Activated CD8-positive, alpha-beta memory T cell treated with anti-CD3 and anti-CD28 coated beads, Interleukin-2, amount 50 U/mL, for 24 hours (primary cell): ENCODE measurements at regions not wholly inside any gene's neighbourhood (a gene's known extent, or its start where the extent isn't known, plus 50 kb on each side); places are given as distances from the start of the nearest gene placed in this dataset.
A peak's percentile ranks its signal among the peaks of the same experiment; 100 is the strongest.

Experiments
- DNase-seq: peaks from one replicate; pipeline ENCODE4 v3.0.0-alpha.2; 2020; ENCODE audit errors: extremely low read depth

DNA sequence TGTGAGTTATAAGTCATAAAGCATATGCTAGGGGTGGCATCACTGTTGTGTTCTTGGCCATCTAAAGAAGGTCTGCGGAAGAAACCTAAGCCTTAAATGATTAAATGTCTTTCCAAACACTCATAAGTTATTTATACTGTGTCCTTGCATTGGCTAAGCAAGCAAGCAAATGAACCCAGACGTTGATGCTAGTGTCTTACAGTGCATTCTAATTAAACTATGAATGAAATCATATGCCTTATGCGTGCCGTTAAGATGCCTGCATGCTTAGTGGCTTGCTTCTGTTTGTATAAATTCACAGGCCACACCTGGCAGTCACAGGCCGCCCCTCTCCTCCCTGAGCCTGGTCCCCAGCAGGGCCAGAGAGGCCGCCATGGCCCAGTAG is 49.9 kb downstream of the RIN2 start:
- DNase-seq: no peak

DNA sequence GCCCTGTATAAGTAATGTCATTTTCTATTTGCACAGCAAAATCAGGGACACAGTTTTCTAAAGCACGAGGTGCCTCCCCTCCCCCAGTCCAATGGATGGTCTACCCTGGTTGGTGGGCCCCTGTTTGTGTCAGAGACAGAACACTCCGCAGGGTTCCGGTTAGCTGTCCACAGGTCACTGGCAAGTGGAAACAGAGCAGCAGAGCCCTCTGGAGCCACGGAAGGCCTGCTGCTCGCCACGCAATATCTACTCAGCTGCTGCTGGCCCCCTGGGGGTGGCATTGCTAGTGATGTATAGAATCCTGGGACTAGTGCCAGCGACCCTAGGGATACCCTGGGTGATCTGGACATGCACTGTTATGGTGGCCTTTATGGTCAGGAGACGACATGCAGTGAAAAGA is 50.4 kb downstream of the RIN2 start:
- no peak for DNase-seq

DNA sequence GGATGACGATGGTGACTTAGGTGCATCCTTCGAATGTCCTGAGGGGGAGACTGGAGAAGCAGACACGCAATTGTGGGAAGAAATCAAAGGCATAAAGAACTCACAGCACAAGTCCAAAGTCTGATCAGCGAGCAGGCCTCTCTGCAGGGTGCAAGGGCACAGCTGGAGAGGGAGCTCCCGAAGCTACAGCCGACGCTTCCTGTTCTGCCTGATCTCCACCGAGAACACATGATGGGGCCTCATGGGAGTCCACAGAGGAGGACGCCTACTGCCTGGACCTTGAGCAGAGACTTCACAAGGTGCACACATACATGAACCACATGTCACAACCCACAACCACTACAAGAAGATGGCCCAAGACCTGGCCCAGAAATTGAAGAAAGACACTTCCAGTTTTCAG is 51.4 kb downstream of the RIN2 start:
- no peak for DNase-seq

DNA sequence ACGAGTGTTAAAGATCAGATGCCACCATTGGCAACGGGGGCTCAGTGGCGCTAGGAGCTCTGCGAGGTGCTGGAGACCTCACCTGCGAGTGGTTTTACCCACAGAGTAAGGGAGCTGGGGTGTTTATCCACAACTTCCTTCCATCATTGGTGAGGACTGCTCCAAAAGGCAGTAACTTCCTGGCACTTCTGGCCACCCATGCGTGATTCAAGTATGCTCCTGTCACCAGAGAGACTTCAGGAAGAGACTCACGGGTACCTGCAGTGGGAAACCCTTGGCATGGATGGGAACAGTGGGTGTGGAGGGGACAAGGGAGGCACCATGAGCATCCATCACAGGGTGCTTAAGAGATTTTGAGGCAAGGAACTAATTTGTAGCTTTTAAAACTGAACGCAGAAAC is 53.2 kb downstream of the RIN2 start:
- no peak for DNase-seq

DNA sequence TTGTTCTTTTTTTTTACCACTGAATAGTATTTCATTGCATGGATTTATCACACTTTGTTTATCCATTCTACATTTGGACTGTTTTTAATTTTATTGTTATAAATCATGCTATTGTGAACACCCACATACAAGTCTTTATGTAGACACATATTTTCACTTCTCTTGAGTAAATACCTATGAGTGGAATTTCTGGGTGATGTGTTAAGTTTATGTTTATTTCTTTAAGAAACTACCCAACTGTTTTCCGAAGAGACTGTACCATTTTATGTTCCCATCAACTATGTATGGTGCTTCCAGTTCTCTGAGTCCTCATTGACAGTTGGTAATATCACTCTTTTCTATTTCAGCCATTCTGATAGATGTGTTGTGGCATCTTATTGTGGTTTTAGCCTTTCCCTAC is 54.0 kb downstream of the RIN2 start:
- DNase-seq: no peak

DNA sequence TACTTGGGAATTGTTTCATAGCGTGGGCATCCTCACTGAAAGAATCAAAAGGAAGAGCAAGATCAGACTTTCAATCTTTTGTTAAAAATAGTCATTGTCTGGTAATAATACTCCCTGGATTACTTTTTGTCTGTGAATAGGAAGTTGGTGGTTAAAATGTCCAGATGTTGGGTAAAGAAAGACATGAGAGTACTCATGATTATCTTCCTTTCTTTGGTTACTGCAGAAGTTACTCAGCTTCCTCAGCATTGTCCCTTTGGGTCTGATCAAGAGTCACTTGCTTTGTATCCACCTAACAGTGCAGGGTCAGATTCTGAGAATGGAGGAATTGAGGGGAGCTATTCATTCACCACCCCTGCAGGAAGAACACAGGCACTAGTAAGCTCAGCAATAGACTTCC is 54.6 kb downstream of the RIN2 start:
- DNase-seq: no peak

DNA sequence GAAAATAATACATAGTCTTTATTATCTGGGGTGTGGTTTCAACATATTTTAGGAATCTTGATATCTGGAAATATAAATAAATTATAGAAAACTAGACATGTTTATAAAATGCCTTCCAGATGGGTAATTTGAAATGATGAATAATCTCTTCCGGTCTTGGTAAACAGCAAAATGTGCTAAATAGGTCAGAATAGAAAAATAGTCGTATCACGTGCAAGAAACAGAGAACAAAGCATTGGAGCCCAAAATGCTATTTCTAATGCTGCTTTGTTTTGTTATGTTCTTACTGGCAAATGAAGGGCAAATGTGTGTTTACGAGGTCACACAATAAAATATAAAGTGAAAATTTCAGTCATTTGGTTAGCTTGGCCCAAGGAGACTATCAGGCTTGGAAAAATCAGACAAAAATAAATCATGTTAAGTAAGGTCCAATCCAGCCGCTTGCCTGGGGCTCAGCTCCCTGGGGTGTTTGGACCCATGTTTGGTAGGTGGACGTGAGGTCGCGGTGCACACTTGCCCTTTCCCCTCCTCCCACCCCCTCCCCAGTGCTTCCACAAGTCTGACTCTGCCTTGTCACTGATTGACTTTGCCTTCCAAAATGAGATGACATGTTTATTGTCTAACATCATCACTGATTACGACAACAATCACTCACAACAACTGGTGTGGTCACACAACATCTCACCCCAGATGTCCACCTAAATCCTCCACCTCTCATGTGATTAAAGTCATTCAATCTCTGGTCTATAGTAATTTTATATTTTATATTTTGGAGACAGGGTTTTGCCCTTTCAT is 56.0 kb downstream of the RIN2 start:
- no peak for DNase-seq

DNA sequence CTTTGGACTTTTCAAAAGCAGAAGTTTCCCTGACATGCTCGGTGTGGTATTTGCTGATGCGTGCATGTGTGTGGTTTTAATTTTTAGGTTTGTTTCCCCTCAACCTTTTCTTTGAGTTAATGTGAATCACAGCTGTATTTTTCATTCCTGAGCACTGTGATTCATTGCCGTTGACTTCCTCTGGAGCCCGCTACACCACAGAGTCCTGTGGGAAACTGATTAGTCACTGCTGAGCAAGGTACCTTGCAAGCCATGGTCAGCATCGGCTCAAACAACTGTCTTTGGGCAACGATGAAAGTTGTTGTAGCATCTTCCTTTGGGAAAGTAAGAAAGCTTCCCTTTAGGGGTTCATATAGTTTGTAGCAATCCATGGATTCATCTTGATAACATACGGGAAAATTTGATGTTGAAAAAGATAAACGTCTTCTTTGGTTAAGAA is 57.5 kb downstream of the RIN2 start:
- no peak for DNase-seq

DNA sequence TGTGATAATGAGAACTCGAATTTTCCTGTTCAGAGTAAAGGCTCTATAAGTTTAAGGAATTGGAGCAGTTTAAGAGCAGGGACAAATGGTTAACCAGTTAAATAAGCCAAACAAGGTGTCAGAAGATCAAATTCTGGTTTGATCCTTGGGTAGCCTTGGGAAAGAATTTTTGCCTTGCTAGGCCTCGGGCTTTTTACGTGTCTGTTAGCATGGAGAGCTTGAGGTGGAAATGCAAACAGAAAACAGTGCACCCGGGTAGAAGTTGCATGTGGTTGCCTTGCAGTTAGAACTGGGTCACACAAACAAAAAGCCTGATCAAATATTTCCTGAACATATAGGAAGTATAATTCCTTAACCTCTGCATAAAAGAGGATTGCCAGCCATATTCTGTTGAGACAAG is 58.3 kb downstream of the RIN2 start:
- DNase-seq: no peak

DNA sequence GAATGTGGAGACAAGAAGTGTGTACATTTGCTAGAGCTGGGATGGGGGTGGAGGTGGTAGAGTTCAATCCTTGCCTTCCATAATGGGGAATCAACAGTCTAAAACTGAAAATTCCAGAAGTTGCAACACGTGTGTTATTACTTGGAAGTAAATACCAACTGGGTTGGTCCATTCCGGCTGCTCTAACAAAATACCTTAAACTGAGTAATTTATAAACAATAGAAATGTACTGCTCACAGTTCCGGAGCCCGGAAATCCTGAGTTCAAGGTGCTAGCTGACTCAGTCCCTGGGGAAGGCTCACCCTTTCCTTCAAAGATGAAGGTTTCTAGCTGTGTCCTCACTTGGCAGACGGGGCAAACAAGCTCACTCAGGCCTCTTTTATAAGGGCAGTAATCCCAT is 59.0 kb downstream of the RIN2 start:
- no peak for DNase-seq

DNA sequence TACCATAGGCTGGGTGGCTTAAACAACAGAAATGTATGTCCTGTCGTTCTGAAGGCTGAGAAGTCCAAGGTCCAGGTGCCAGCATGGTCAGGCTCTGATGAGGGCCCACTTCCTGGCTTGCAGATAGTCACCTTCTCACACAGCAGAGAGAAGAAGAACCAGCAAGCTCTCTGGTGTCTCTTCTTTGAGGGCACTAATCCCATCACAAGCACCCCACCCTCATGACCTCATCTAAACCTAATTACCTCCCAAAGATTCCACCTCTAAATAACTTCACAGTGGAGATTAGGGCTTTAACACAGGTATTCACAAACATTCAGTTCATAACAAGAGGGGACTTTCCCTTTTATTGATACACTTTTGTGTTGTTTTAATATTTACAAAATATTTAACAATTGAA is 61.1 kb downstream of the RIN2 start:
- no peak for DNase-seq

DNA sequence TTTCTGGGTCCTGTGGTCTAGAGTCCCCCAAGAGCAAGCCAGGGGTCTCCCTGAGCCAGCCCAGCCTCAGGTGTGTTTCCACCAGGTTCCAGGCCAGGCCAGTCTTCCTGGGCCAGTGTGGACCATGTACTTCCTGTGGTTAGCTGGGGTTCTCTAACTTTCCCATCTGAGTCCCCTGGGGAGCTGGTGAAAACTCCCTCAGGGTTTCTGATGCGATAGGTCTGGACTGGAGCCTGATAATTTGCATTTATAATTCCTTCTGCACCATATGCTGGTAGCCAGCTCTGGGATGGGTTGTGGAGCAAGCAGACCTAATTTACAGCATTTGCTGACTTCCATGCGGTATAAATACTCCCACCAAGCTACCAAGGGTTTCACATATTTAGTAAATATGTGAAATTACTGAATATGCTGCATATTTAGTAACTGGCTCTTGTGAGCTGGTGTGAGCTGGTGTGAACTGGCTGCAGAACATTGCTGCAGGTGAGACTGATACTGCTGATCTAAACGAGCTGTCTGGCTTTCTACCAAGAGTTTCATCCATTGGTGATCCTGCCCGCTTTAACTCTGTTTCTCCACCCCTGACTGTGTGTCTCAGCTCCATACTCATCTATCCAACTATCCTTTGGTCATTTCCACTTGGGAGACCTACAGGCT is 62.6 kb downstream of the RIN2 start:
- DNase-seq: no peak

DNA sequence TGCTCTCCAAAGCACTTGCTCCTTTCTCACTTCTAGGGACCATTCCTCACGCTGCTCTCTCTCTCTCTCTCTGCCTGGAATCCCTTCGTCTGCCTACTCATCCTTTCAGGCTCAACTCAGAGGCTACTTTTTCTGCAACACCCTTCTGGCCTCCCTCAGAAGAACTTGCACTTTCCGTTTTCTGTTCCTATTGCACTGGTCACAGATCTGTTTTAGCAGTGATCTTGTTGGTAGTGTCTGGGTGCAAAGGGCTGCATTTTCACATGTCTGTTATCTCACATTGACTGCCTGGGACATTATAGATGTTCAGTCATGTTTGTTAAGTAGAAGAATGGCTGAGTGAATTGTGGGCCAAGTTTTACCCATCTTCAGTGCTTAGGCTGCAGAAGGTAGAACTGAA is 63.5 kb downstream of the RIN2 start:
- no peak for DNase-seq

DNA sequence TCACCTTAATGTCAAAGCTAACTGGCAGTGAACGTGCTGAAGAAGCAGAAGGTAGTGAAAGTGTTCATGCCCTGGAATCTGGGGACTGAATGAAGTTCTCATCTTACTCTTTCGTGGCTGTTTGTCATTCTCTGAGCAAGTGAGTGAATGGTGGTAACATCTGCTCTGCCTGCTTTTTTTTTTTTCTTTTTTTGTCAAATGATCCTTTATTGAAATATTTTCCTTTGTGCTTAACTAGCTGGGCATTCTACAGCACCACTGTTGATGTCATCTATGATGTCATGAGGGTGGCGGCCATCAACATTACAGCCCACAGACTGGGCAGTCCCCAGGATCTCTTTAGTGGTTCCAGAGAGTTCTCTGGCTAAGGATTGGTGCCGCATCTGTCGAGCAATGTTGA is 65.2 kb downstream of the RIN2 start:
- no peak for DNase-seq

DNA sequence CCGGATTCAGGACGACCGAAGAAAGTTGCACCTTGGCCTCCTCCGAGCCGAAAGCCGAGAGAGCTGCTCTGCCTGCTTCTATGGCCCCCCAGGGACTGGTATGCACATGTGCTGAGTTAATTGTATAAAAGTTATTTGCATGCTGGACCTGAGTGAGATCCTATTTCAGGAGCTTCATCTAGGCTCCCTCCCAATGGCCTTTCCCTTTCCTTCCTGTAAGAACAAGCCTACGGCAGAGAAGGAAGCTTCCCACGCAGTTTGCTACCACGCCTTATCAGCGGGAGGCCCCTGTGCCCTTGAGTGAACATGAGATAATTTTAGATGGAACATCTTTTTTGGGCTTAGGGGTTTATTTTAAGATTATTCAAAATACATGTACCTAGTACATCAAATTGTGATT is 65.9 kb downstream of the RIN2 start:
- no peak for DNase-seq

DNA sequence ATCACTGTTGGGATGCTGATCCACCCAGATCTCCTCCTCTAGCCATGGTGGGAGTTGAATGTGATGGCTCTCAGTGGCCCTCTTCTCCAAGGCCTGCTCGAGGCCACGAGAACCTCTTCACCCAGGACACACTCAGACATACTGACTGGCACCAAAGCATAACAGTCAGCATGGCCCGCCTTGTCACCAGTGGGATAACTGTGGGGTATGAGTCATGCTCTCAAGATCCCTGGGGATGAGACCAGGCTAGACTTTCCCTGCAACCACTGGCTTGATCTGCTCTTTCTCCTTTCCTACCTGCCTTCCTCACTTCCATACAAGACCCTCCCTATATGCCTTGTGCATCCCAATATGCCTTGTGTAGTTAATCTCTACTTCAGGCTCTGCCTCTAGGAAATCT is 66.8 kb downstream of the RIN2 start:
- no peak for DNase-seq

DNA sequence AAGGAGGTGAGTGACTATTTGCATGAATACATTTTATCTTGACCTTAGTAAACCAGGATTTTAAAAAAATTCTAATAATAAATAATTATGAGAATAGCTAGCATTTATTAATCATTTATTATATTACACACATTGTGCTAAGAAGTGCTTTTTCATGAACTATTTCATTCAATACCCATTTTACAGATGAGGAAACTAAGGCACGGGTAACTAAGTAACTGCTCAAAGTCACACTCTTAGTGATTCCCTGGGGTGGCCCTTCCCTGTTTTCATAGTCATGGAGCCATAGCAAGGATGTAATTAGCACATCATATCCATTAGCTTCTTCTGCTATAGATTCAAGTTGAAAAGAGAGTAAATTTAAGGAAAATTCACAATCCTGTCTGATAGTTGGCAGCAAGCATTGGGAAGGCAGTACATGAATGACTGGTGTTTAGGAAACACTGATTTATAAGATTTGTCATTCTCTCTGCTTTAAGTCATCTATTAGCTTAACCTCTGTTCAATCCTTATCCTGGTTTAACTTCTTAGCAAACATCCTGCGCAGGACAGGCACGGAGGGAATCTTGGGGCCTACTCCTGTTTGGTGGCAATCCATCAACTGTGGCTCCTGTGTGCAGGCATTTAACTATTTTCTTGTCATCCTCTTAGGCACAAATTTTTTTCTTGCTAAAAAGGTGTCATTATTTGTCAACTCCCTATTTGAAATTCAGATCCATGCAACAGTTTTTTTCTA is 68.3 kb downstream of the RIN2 start:
- DNase-seq: no peak

DNA sequence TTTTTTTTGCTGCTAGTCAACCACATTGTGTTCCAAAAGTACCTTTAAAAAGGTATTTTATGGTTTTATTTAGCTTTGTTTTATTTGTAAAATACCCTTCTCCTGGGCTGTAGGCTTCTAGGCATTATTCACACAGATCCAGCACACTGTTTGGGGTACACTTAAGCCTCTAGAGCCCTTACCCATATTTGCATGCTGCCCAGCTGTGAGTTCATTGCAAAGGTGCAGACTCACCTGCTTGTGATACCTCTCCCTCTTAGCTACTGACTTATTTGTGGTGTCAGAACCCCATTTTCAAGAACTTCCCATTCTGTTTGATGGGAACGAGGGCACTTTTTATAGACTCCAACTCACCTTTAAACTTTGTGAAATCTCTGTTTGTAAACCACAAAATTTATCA is 69.8 kb downstream of the RIN2 start:
- DNase-seq: no peak

DNA sequence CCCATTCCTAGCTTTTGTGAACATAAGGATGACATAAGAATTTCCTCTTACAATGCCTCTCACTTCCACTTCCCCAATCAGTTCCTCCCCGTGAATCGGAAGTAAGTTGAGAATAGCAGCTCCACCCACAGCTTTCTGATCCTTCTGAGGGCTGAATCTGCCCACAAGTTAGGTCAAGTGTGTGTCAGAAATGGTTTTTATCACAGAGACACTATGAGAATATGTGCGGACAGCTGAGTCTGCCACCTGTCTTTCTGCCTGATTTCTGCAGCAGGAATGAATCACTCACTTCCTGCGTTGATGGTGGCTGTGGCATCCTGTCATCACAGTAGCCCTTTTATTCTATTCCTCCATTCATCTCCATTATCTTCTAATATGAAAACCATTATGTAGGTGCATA is 70.2 kb downstream of the RIN2 start:
- peak; percentile 20 for DNase-seq

DNA sequence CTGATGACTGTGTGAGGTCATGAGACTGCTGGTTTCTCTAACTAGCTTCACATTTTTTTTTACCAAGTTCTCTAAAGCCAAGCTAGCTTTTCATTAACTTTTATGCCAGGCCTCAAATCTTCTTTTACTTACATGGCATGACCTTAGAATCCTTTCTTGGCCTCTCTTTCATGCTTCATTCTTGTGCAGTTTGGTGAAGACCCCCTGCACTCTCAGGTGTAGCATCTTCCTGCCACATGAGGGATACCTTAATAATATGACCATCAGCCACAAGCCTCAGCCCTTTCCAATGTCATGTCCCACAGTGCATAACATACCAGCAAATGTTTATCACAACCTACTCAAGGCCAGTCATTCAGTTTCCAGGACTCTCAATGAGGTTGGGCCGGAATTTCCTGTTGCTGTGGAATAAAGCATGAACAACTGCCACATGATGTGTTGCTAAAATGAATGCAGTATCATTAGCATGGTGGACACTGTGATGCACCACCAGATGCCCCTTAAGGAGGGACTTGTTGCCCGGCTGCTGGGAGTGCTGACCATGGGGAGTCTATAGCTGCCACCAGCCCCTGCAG is 72.2 kb downstream of the RIN2 start:
- DNase-seq: no peak

DNA sequence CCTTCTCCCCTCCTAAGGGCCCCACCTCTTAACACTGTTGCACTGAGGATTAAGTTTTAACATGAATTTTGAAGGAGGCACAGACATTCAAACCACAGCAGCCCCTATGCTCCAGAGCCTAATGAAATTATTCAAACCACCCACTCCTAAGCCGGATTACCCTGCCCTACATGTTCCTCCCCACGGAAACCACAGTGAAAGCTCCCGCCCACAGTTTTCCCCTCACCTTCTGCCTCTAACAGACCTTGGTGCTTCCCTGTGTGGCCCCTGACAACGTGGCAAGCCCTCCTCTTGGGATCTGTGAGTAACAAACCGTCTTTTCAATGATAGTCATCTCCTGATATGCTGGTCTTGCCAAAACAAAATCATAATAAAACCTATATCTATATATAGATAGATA is 74.8 kb downstream of the RIN2 start:
- DNase-seq: no peak

DNA sequence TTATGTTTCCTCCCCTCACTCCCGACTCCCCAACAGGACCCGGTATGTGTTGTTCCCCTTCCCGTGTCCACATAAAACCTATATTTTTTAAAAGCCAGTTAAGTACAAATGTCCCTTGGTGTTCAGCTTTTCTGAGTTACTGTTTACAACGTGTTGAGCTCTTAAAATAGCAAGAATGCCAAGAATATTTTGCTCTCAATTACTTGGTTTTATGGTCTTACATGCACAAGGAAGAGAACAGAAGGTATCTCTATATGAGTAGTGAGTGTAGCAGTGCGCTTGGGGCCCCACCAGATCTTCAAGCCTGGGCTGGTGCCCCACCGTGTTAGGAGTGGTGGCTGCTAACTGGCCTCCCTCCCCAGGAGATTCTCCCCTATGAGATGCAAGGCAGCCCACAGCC is 75.3 kb downstream of the RIN2 start:
- no peak for DNase-seq

DNA sequence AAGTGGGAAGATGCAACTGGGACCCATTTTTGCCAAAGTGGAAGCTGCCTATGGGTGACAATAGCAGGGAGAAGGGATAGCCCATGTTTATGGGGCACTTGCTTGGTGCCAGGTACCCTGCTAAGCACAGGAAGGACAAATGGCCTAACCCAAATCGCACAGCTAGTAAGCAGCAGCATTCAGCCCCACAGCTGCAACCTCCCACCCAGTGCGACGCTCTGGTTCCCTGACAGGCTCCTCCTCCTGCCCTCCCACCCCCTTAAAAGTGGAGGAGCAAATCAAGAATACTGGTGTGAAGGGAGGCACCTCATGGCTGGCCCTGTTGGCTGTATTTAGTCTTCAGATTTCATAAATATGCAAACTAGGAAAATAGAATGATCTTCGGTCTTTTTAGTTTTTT is 76.2 kb downstream of the RIN2 start:
- no peak for DNase-seq
